ENCODE measurements at regions not wholly inside any gene's neighbourhood (a gene's known extent, or its start where the extent isn't known, plus 50 kb on each side); places are given as distances from the start of the nearest gene placed in this dataset.
"Not testable (repeated sequence)": the region's sequence is repeated elsewhere in the genome, so short reads cannot be mapped to it uniquely, and the experiment has no call there.

- H3K36me3 Mint-ChIP-seq: no peaks in the 10 kb centered on the region
- no peaks in the 10 kb centered on the region for H3K27me3 Mint-ChIP-seq
- H3K9me3 Mint-ChIP-seq: no peaks in the 10 kb centered on the region
- H3K27ac Mint-ChIP-seq: no peak overlapping the region
- DNase-seq: no peak
- CTCF ChIA-PET: no interaction called here
- H3K4me3 Mint-ChIP-seq: no peak overlapping the region
- H3K4me1 Mint-ChIP-seq: peaks cover 9% of the 10 kb centered on the region
Observed at GRCh38 chr1:245026247-245026646, 128.5 kb upstream of the KIF26B start.

- Mint-ChIP-seq H3K9me3 (no peaks in the 10 kb centered on the region), H3K4me1 (peaks cover 7% of the 10 kb centered on the region), H3K27ac (no peak overlapping the region), H3K36me3 (no peaks in the 10 kb centered on the region), H3K27me3 (no peaks in the 10 kb centered on the region), H3K4me3 (no peak overlapping the region)
- DNase-seq: no peak
- CTCF ChIA-PET: no interaction called here
Observed at GRCh38 chr1:245025525-245025924, 129.3 kb upstream of the KIF26B start.

GRCh38 chr1:245023222-245023621 is 131.6 kb upstream of the KIF26B start:
- H3K9me3 Mint-ChIP-seq: no peaks in the 10 kb centered on the region
- CTCF ChIA-PET: no interaction called here

GRCh38 chr1:245019910-245020486 is 134.8 kb upstream of the KIF26B start:
- Mint-ChIP-seq H3K4me1 (no peaks in the 10 kb centered on the region), H3K36me3 (no peaks in the 10 kb centered on the region), H3K27ac (no peak overlapping the region), H3K27me3 (peaks cover 6% of the 10 kb centered on the region), H3K4me3 (no peak overlapping the region), H3K9me3 (no peaks in the 10 kb centered on the region)
- CTCF ChIA-PET: interaction anchor here (1.3 kb wide), 1 partner anchor 23 kb away, joined by 4 read pairs; no protein-coding TSS in a partner anchor
- no peak for DNase-seq

More at GRCh38 chr1:245023222-245023621, 131.6 kb upstream of the KIF26B start:
- DNase-seq: no peak
- Mint-ChIP-seq H3K27me3 (peaks cover 6% of the 10 kb centered on the region), H3K36me3 (no peaks in the 10 kb centered on the region), H3K27ac (no peak overlapping the region), H3K4me3 (no peak overlapping the region), H3K4me1 (no peaks in the 10 kb centered on the region)

GRCh38 chr1:245016700-245017099 is 138.1 kb upstream of the KIF26B start:
- H3K36me3 Mint-ChIP-seq: no peaks in the 10 kb centered on the region
- H3K27ac Mint-ChIP-seq: no peak overlapping the region
- no peak overlapping the region for H3K4me3 Mint-ChIP-seq
- H3K4me1 Mint-ChIP-seq: no peaks in the 10 kb centered on the region
- H3K27me3 Mint-ChIP-seq: peaks cover 6% of the 10 kb centered on the region
- no peak for DNase-seq
- CTCF ChIA-PET: no interaction called here
- no peaks in the 10 kb centered on the region for H3K9me3 Mint-ChIP-seq

GRCh38 chr1:245015031-245015430 is 139.8 kb upstream of the KIF26B start:
- no peaks in the 10 kb centered on the region for H3K36me3 Mint-ChIP-seq
- H3K9me3 Mint-ChIP-seq: no peaks in the 10 kb centered on the region
- no peak overlapping the region for H3K4me3 Mint-ChIP-seq
- no peak overlapping the region for H3K27ac Mint-ChIP-seq
- no peaks in the 10 kb centered on the region for H3K4me1 Mint-ChIP-seq
- H3K27me3 Mint-ChIP-seq: peaks cover 6% of the 10 kb centered on the region
- no peak for DNase-seq
- CTCF ChIA-PET: no interaction called here

GRCh38 chr1:245014247-245015029 is 140.3 kb upstream of the KIF26B start:
- no peaks in the 10 kb centered on the region for H3K36me3 Mint-ChIP-seq
- no peaks in the 10 kb centered on the region for H3K9me3 Mint-ChIP-seq
- H3K4me1 Mint-ChIP-seq: no peaks in the 10 kb centered on the region
- H3K27ac Mint-ChIP-seq: no peak overlapping the region
- H3K27me3 Mint-ChIP-seq: peaks cover 6% of the 10 kb centered on the region
- DNase-seq: no peak
- H3K4me3 Mint-ChIP-seq: no peak overlapping the region
- CTCF ChIA-PET: no interaction called here

GRCh38 chr1:245010018-245010614 is 144.7 kb upstream of the KIF26B start:
- no peaks in the 10 kb centered on the region for H3K36me3 Mint-ChIP-seq
- no peaks in the 10 kb centered on the region for H3K9me3 Mint-ChIP-seq
- CTCF ChIA-PET: no interaction called here
- DNase-seq: no peak
- H3K4me3 Mint-ChIP-seq: no peak overlapping the region
- H3K4me1 Mint-ChIP-seq: no peaks in the 10 kb centered on the region
- H3K27me3 Mint-ChIP-seq: no peaks in the 10 kb centered on the region
- no peak overlapping the region for H3K27ac Mint-ChIP-seq

GRCh38 chr1:245008761-245009160 is 144.4 kb upstream of the HNRNPU start:
- Mint-ChIP-seq H3K9me3 (no peaks in the 10 kb centered on the region), H3K4me1 (no peaks in the 10 kb centered on the region), H3K27ac (no peak overlapping the region), H3K4me3 (no peak overlapping the region), H3K27me3 (no peaks in the 10 kb centered on the region), H3K36me3 (no peaks in the 10 kb centered on the region)
- no peak for DNase-seq
- CTCF ChIA-PET: interaction anchor here (0.7 kb wide), 1 partner anchor 132 kb away, joined by 3 read pairs; no protein-coding TSS in a partner anchor

GRCh38 chr1:245007852-245008251 is 143.5 kb upstream of the HNRNPU start:
- H3K4me1 Mint-ChIP-seq: no peaks in the 10 kb centered on the region
- no peak for DNase-seq
- CTCF ChIA-PET: interaction anchor here (0.7 kb wide), 1 partner anchor 131 kb away, joined by 3 read pairs; no protein-coding TSS in a partner anchor
- no peak overlapping the region for H3K4me3 Mint-ChIP-seq
- no peaks in the 10 kb centered on the region for H3K36me3 Mint-ChIP-seq
- H3K9me3 Mint-ChIP-seq: no peaks in the 10 kb centered on the region
- H3K27me3 Mint-ChIP-seq: no peaks in the 10 kb centered on the region
- no peak overlapping the region for H3K27ac Mint-ChIP-seq

- H3K27ac Mint-ChIP-seq: no peak overlapping the region
- H3K4me3 Mint-ChIP-seq: no peak overlapping the region
- H3K36me3 Mint-ChIP-seq: no peaks in the 10 kb centered on the region
- H3K9me3 Mint-ChIP-seq: no peaks in the 10 kb centered on the region
- no peak for DNase-seq
- H3K4me1 Mint-ChIP-seq: no peaks in the 10 kb centered on the region
- H3K27me3 Mint-ChIP-seq: no peaks in the 10 kb centered on the region
- CTCF ChIA-PET: no interaction called here
Observed at GRCh38 chr1:245003246-245003645, 138.9 kb upstream of the HNRNPU start.

- CTCF ChIA-PET: no interaction called here
- H3K27ac Mint-ChIP-seq: no peak overlapping the region
- no peak for DNase-seq
- H3K9me3 Mint-ChIP-seq: no peaks in the 10 kb centered on the region
- no peaks in the 10 kb centered on the region for H3K4me1 Mint-ChIP-seq
- H3K36me3 Mint-ChIP-seq: no peaks in the 10 kb centered on the region
- H3K4me3 Mint-ChIP-seq: no peak overlapping the region
- H3K27me3 Mint-ChIP-seq: no peaks in the 10 kb centered on the region
Observed at GRCh38 chr1:245001252-245001651, 136.9 kb upstream of the HNRNPU start.

GRCh38 chr1:245000872-245001188 is 136.5 kb upstream of the HNRNPU start:
- CTCF ChIA-PET: no interaction called here
- no peak for DNase-seq
- no peaks in the 10 kb centered on the region for H3K36me3 Mint-ChIP-seq
- H3K9me3 Mint-ChIP-seq: no peaks in the 10 kb centered on the region
- no peak overlapping the region for H3K4me3 Mint-ChIP-seq
- H3K27me3 Mint-ChIP-seq: no peaks in the 10 kb centered on the region
- H3K4me1 Mint-ChIP-seq: no peaks in the 10 kb centered on the region
- H3K27ac Mint-ChIP-seq: no peak overlapping the region

- DNase-seq, CTCF ChIA-PET, H3K9me3 Mint-ChIP-seq, H3K4me3 Mint-ChIP-seq, H3K36me3 Mint-ChIP-seq, H3K27ac Mint-ChIP-seq, H3K4me1 Mint-ChIP-seq, H3K27me3 Mint-ChIP-seq: not testable (repeated sequence)
Observed at GRCh38 chr1:244999644-245000043, 135.3 kb upstream of the HNRNPU start.

- CTCF ChIA-PET: no interaction called here
- Mint-ChIP-seq H3K9me3 (no peaks in the 10 kb centered on the region), H3K36me3 (no peaks in the 10 kb centered on the region), H3K4me3 (no peak overlapping the region), H3K27ac (no peak overlapping the region), H3K27me3 (no peaks in the 10 kb centered on the region), H3K4me1 (no peaks in the 10 kb centered on the region)
- no peak for DNase-seq
Observed at GRCh38 chr1:244998717-244999346, 134.5 kb upstream of the HNRNPU start.

Measured in activated naive CD4-positive, alpha-beta T cell treated with anti-CD3 and anti-CD28 coated beads, Interleukin-2, amount 10 ng/mL, durations not matched to agents 7 days and 5 days (primary cell).